HG03575 (cell line): ENCODE measurements at regions not wholly inside any gene's neighbourhood (a gene's known extent, or its start where the extent isn't known, plus 50 kb on each side); places are given as distances from the start of the nearest gene placed in this dataset.
"Not testable (repeated sequence)": the region's sequence is repeated elsewhere in the genome, so short reads cannot be mapped to it uniquely, and the experiment has no call there.

ENCODE experiments used
- ATAC-seq: cut with Tn5 transposase; IDR thresholded peaks from one replicate; pipeline ENCODE4 v1.9.1; 2021; ENCODE audit not compliant: unreplicated experiment, insufficient number of reproducible peaks, low FRiP score; ENCODE audit errors: extremely low read depth

- not testable (repeated sequence) for ATAC-seq
Observed at GRCh38 chr11:87531835-87532234, 494.1 kb downstream of the TMEM135 start.

GRCh38 chr11:87529486-87529885 is 491.8 kb downstream of the TMEM135 start:
- ATAC-seq = no peak

- no peak for ATAC-seq
Observed at GRCh38 chr11:87528752-87529151, 491.0 kb downstream of the TMEM135 start.

- ATAC-seq = no peak
Observed at GRCh38 chr11:87523276-87523675, 485.5 kb downstream of the TMEM135 start.

- ATAC-seq = no peak
Observed at GRCh38 chr11:87518266-87518665, 480.5 kb downstream of the TMEM135 start.

GRCh38 chr11:87517351-87517750 is 479.6 kb downstream of the TMEM135 start:
- ATAC-seq = no peak

- ATAC-seq = not testable (repeated sequence)
Observed at GRCh38 chr11:87507722-87508121, 470.0 kb downstream of the TMEM135 start.

- ATAC-seq = not testable (repeated sequence)
Observed at GRCh38 chr11:87506946-87507345, 469.2 kb downstream of the TMEM135 start.

GRCh38 chr11:87501388-87501787 is 463.7 kb downstream of the TMEM135 start:
- ATAC-seq = no peak

GRCh38 chr11:87494936-87495335 is 457.2 kb downstream of the TMEM135 start:
- ATAC-seq = not testable (repeated sequence)

GRCh38 chr11:87494026-87494425 is 456.3 kb downstream of the TMEM135 start:
- ATAC-seq = not testable (repeated sequence)

- ATAC-seq = no peak
Observed at GRCh38 chr11:87493516-87493915, 455.8 kb downstream of the TMEM135 start.

- ATAC-seq = no peak
Observed at GRCh38 chr11:87491381-87491780, 453.6 kb downstream of the TMEM135 start.

GRCh38 chr11:87490671-87491070 is 452.9 kb downstream of the TMEM135 start:
- no peak for ATAC-seq

GRCh38 chr11:87484566-87484965 is 446.8 kb downstream of the TMEM135 start:
- no peak for ATAC-seq

GRCh38 chr11:87477321-87477720 is 439.6 kb downstream of the TMEM135 start:
- ATAC-seq = no peak

GRCh38 chr11:87473174-87473573 is 435.4 kb downstream of the TMEM135 start:
- ATAC-seq = no peak

GRCh38 chr11:87466223-87466622 is 428.5 kb downstream of the TMEM135 start:
- no peak for ATAC-seq

- ATAC-seq = no peak
Observed at GRCh38 chr11:87465716-87466115, 428.0 kb downstream of the TMEM135 start.

- ATAC-seq = no peak
Observed at GRCh38 chr11:87463486-87464102, 425.9 kb downstream of the TMEM135 start.

- ATAC-seq = no peak
Observed at GRCh38 chr11:87462171-87462570, 424.4 kb downstream of the TMEM135 start.
